Fibroblast of upper back skin (primary cell): ENCODE measurements at regions not wholly inside any gene's neighbourhood (a gene's known extent, or its start where the extent isn't known, plus 50 kb on each side); places are given as distances from the start of the nearest gene placed in this dataset.

Source experiments
- DNase-seq: peaks from one replicate; pipeline ENCODE4 v3.0.0-alpha.2; 2013

- DNase-seq: no peak
These were observed 163.5 kb upstream of the LYZL2 start for GRCh38 chr10:30793093-30793492.

- no peak for DNase-seq
These were observed 162.5 kb upstream of the LYZL2 start for GRCh38 chr10:30792025-30792424.

GRCh38 chr10:30791197-30791611 is 161.7 kb upstream of the LYZL2 start:
- DNase-seq: no peak

- no peak for DNase-seq
These were observed 160.3 kb upstream of the LYZL2 start for GRCh38 chr10:30789806-30790205.

- peak; percentile 44 for DNase-seq
These were observed 158.8 kb upstream of the LYZL2 start for GRCh38 chr10:30788307-30788706.

- DNase-seq: no peak
These were observed 157.4 kb upstream of the LYZL2 start for GRCh38 chr10:30786906-30787305.

- DNase-seq: no peak
These were observed 156.6 kb upstream of the LYZL2 start for GRCh38 chr10:30786131-30786530.

GRCh38 chr10:30784897-30785605 is 155.5 kb upstream of the LYZL2 start:
- DNase-seq: peak; percentile 55

GRCh38 chr10:30784524-30784896 is 155.0 kb upstream of the LYZL2 start:
- DNase-seq: peak; percentile 77

- peak; percentile 92 for DNase-seq
These were observed 154.5 kb upstream of the LYZL2 start for GRCh38 chr10:30783939-30784501.

- DNase-seq: peak; percentile 88
These were observed 153.2 kb upstream of the LYZL2 start for GRCh38 chr10:30782537-30783461.

GRCh38 chr10:30782157-30782536 is 152.6 kb upstream of the LYZL2 start:
- no peak for DNase-seq

GRCh38 chr10:30781670-30782121 is 152.1 kb upstream of the LYZL2 start:
- DNase-seq: no peak

- DNase-seq: no peak
These were observed 149.2 kb upstream of the LYZL2 start for GRCh38 chr10:30778769-30779168.

GRCh38 chr10:30775779-30776591 is 146.4 kb upstream of the LYZL2 start:
- DNase-seq: peak; percentile 94

- no peak for DNase-seq
These were observed 144.7 kb upstream of the LYZL2 start for GRCh38 chr10:30774261-30774660.

- no peak for DNase-seq
These were observed 143.9 kb upstream of the LYZL2 start for GRCh38 chr10:30773501-30773900.

- no peak for DNase-seq
These were observed 141.3 kb upstream of the LYZL2 start for GRCh38 chr10:30770816-30771215.

- no peak for DNase-seq
These were observed 140.7 kb upstream of the LYZL2 start for GRCh38 chr10:30770229-30770628.

- DNase-seq: no peak
These were observed 139.8 kb upstream of the LYZL2 start for GRCh38 chr10:30769361-30769760.

- DNase-seq: peak; percentile 50
These were observed 136.1 kb upstream of the LYZL2 start for GRCh38 chr10:30765616-30766015.

GRCh38 chr10:30765022-30765615 is 135.6 kb upstream of the LYZL2 start:
- peak; percentile 79 for DNase-seq
